Choroid plexus epithelial cell (primary cell): ENCODE measurements at regions not wholly inside any gene's neighbourhood (a gene's known extent, or its start where the extent isn't known, plus 50 kb on each side); places are given as distances from the start of the nearest gene placed in this dataset.

ENCODE experiments used
- DNase-seq: peaks from one replicate; pipeline ENCODE4 v3.0.0-alpha.2; 2010; ENCODE audit warnings: low read depth
- H3K4me3 ChIP-seq: 2 replicates; pipeline ENCODE4 v1.5.1; 2011; ENCODE audit warnings: low read depth, mild to moderate bottlenecking, control low read depth, low read length, moderate library complexity
- TF ChIP-seq, protein P1 (sequence below): conservative IDR thresholded peaks from 2 replicates; pipeline ENCODE4 v1.5.1; 2011; ENCODE audit warnings: low read depth, mild to moderate bottlenecking, control low read depth, inconsistent platforms, low read length, moderate library complexity

DNA sequence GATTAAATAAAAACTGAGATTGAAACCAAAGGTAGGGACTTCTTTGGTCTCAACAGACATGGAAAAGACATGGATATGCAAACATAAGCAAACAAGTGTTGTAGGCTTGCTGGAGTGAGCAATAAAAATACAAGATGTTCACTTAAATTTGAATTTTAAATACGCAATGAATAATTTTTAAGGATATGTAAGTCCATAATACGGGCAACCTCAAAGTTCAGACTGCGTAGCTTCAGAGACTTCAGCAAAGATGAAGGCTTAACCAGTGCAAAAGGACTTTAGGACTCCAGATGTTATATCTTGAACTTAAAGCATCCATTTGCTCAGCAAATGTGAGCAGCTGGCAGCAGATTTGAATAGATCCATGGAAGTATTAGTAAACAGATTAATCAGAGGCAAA is 549.3 kb downstream of the ARAP2 start:
- DNase-seq, result no peak
- H3K4me3 ChIP-seq, result no peak overlapping the region
- TF ChIP-seq, protein P1, sequence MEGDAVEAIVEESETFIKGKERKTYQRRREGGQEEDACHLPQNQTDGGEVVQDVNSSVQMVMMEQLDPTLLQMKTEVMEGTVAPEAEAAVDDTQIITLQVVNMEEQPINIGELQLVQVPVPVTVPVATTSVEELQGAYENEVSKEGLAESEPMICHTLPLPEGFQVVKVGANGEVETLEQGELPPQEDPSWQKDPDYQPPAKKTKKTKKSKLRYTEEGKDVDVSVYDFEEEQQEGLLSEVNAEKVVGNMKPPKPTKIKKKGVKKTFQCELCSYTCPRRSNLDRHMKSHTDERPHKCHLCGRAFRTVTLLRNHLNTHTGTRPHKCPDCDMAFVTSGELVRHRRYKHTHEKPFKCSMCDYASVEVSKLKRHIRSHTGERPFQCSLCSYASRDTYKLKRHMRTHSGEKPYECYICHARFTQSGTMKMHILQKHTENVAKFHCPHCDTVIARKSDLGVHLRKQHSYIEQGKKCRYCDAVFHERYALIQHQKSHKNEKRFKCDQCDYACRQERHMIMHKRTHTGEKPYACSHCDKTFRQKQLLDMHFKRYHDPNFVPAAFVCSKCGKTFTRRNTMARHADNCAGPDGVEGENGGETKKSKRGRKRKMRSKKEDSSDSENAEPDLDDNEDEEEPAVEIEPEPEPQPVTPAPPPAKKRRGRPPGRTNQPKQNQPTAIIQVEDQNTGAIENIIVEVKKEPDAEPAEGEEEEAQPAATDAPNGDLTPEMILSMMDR, result no peak

DNA sequence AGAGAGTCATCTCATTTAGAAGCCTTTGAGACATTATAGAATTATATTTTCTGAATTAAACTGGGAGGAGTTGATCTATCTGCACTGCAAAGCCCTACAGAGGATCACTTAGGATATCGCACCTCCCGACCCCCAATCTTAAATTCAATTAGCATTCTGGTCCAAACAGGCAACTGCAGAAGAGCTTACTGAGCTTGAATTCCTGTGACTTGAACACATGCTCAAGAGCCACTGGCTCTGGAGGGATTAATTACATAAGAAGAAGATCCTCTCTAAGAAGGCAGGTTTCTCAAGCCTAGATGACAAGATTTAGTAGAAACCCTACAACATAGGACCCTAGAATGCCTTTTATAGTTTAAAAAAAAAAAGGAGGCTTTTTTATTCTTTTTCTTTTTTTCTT is 548.9 kb downstream of the ARAP2 start:
- H3K4me3 ChIP-seq, result no peak overlapping the region
- no peak for DNase-seq
- TF ChIP-seq, protein P1, result no peak

DNA sequence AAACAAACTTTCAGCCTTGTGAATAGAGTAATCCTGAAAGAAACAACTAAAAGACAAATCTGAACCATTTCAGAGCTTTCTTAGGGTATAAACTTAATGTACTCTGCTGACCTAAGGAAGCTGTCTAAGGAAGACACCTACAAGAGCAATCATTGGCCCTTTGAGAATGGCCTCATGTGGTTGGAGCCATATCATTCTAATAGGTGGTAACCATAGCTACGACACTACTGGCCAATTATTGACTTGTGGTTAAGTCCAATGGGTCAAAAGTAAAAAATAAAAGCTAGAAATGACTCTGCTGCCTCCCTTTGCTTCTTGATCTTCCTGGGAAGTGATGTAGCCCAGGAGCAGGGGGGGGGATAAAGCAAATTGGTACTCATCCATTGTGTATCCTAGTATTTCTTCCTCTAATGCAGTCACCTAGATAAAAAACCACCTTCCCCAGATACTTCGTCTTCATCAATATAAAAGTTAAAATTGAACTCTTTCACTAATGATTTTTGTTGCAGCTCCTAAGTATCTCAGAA is 547.0 kb downstream of the ARAP2 start:
- no peak for DNase-seq
- no peak overlapping the region for H3K4me3 ChIP-seq
- TF ChIP-seq, protein P1, result no peak

DNA sequence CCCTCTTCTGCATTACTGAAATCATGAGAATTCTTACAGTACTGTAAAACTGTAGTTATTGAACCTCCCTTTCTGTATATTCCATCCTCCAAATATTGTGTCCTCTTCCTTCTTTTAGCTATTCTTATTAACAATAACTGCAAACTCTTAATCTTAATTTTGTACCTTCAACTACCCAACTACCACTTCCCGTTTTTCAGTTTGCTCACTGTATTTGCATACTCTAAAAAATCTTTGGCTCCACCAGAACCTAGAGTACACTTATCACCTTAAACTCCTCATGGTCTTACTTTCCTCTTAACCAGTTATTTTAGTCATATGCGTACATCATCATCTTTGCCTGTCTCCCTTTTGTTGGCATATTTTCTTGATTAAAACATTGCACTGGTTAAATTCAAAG is 543.7 kb downstream of the ARAP2 start:
- H3K4me3 ChIP-seq, result no peak overlapping the region
- no peak for DNase-seq
- TF ChIP-seq, protein P1, result no peak

DNA sequence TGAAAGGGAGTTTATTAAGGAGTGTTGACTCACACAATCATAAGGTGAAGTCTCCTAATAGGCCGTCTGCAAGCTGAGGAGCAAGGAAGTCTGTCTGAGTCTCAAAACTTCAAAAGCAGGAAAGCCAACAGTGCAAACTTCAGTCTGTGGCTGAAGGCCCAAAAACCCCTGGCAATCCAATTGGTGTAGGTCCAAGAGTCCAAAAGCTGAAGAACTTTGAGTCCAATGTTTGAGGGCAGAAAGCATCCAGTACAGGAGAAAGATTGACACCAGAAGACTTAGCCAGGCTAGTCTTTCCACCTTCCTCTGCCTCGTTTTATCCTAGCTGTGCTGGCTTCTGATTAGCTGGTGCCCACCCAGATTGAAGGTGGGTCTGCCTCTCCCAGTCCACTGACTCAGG is 535.2 kb downstream of the ARAP2 start:
- DNase-seq, result no peak
- TF ChIP-seq, protein P1, result no peak
- no peak overlapping the region for H3K4me3 ChIP-seq

DNA sequence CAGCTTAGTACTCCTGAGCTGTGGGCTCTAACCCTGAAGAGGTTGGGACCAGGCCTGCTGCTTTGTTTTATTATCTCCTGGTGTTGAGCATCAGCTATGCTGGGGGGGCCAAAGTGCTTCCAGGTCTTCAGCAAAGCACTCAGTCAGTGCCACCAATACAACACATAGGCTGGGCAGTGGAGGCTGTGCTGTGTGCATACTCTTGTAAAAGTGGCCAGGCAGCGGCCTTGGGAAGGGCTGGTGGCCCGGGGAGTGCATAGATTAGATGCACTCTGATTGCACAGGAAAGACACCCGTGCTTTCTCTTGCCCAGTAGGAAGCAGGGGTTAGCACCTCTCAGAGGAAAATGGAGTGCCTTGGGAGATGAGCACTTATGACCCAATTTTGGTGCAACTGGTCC is 534.0 kb downstream of the ARAP2 start:
- DNase-seq, result no peak
- no peak overlapping the region for H3K4me3 ChIP-seq
- TF ChIP-seq, protein P1, result no peak

DNA sequence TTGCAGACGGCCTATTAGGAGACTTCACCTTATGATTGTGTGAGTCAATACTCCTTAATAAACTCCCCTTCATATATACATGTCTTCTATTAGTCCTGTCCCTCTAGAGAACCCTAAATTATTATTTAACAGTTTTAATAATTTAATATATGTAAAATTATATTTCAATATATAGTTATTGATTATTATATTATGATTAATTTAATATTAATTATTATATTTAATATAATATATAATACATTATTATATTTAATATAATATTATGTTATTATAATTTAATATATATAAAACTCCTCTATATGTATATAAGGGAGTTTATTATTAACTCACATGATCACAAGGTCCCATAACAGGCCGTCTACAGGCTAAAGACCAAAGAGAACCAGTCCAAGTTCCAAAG is 533.2 kb downstream of the ARAP2 start:
- TF ChIP-seq, protein P1, result no peak
- no peak overlapping the region for H3K4me3 ChIP-seq
- DNase-seq, result no peak
